GM12875 (cell line): ENCODE measurements at regions not wholly inside any gene's neighbourhood (a gene's known extent, or its start where the extent isn't known, plus 50 kb on each side); places are given as distances from the start of the nearest gene placed in this dataset.

Experiments used
- H3K4me3 ChIP-seq: one replicate; pipeline ENCODE4 v1.5.1; 2011; ENCODE audit warnings: low read depth, low read length, control low read depth
- CTCF ChIP-seq: IDR thresholded peaks from 2 replicates; pipeline ENCODE4 v1.5.1; 2011; ENCODE audit warnings: low read depth, mild to moderate bottlenecking, control low read depth, inconsistent platforms, low read length, moderate library complexity, borderline replicate concordance; ENCODE audit not compliant: insufficient read depth

- TF ChIP-seq CTCF, result no peak
These were observed 241.5 kb upstream of the COX7C start for GRCh38 chr5:86376214-86376613.

GRCh38 chr5:86403190-86403589 lies 214.6 kb upstream of the COX7C start:
- no peak for TF ChIP-seq CTCF
- H3K4me3 ChIP-seq, result no peak overlapping the region

More at GRCh38 chr5:86376214-86376613, 241.5 kb upstream of the COX7C start:
- H3K4me3 ChIP-seq, result no peak overlapping the region

GRCh38 chr5:86404256-86404655 lies 213.5 kb upstream of the COX7C start:
- H3K4me3 ChIP-seq, result no peak overlapping the region
- TF ChIP-seq CTCF, result no peak

- TF ChIP-seq CTCF, result no peak
- no peak overlapping the region for H3K4me3 ChIP-seq
These were observed 210.0 kb upstream of the COX7C start for GRCh38 chr5:86407711-86408110.

- no peak overlapping the region for H3K4me3 ChIP-seq
- no peak for TF ChIP-seq CTCF
These were observed 206.1 kb upstream of the COX7C start for GRCh38 chr5:86411596-86411995.

GRCh38 chr5:86427158-86427557 lies 190.6 kb upstream of the COX7C start:
- H3K4me3 ChIP-seq, result no peak overlapping the region
- TF ChIP-seq CTCF, result no peak

GRCh38 chr5:86439593-86440110 lies 178.1 kb upstream of the COX7C start:
- no peak for TF ChIP-seq CTCF
- no peak overlapping the region for H3K4me3 ChIP-seq
